ENCODE measurements at regions not wholly inside any gene's neighbourhood (a gene's known extent, or its start where the extent isn't known, plus 50 kb on each side); places are given as distances from the start of the nearest gene placed in this dataset.

DNA sequence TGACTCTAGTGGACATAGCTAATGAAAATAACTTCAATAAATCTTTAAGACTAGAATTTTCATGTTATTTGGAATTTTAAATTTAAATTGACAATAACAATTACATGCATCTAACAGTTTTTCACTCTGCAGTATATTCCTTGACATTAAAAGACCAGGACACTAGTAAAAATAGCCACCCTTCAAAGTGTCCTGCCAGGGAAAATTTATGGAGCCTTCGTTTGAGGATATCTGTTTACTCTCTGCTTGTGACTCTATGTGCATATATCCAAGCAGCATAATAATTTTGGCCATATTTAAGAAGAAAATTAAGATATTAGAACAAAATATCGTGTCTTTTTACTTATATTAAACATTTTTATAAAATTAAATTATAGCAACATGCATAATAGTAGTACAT, 58.8 kb upstream of the NKAIN2 start:
- TF ChIP-seq, protein P1, sequence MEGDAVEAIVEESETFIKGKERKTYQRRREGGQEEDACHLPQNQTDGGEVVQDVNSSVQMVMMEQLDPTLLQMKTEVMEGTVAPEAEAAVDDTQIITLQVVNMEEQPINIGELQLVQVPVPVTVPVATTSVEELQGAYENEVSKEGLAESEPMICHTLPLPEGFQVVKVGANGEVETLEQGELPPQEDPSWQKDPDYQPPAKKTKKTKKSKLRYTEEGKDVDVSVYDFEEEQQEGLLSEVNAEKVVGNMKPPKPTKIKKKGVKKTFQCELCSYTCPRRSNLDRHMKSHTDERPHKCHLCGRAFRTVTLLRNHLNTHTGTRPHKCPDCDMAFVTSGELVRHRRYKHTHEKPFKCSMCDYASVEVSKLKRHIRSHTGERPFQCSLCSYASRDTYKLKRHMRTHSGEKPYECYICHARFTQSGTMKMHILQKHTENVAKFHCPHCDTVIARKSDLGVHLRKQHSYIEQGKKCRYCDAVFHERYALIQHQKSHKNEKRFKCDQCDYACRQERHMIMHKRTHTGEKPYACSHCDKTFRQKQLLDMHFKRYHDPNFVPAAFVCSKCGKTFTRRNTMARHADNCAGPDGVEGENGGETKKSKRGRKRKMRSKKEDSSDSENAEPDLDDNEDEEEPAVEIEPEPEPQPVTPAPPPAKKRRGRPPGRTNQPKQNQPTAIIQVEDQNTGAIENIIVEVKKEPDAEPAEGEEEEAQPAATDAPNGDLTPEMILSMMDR (IDR thresholded peaks at IDR 0.05), result no peak
- TF ChIP-seq EP300 (IDR thresholded peaks at IDR 0.05) (no peak), POLR2AphosphoS5 (IDR thresholded peaks at IDR 0.05) (no peak)

Data from esophagus muscularis mucosa (tissue), 4 donors.